Activated CD4-positive, alpha-beta T cell treated with anti-CD3 and anti-CD28 coated beads, Interleukin-2, amount 50 U/mL, for 4 hours (primary cell): ENCODE measurements at regions not wholly inside any gene's neighbourhood (a gene's known extent, or its start where the extent isn't known, plus 50 kb on each side); places are given as distances from the start of the nearest gene placed in this dataset.
A peak's percentile ranks its signal among the peaks of the same experiment; 100 is the strongest.
"Not testable (repeated sequence)": the region's sequence is repeated elsewhere in the genome, so short reads cannot be mapped to it uniquely, and the experiment has no call there.

Source experiments
- DNase-seq, 2 experiments: peaks; one replicate each; pipeline ENCODE4 v3.0.0-alpha.2; 2020

GRCh38 chr3:48101301-48101650 is 85.1 kb upstream of the MAP4 start:
- not testable (repeated sequence) for DNase-seq

DNA sequence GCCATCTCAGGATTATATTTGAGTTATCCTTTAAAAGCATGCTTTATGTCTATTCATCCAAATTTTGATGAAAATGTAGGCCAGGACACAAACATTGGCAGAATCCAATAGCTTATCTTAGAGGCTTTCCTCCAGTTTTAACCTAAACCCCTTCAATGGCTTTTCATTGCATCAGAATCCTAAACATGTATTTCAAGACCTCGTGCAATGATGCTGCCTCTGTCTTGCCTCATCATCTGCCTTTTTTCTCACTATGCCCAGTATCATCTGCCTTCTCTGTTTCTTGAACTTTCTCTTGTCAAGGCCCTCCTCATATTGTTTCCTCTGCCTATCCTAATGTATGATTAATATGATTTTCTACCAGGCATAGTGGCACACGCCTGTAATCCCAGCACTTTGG is 76.1 kb upstream of the MAP4 start:
- DNase-seq, result no peak

GRCh38 chr3:48090166-48090939 is 74.1 kb upstream of the MAP4 start:
- no peak for DNase-seq

DNA sequence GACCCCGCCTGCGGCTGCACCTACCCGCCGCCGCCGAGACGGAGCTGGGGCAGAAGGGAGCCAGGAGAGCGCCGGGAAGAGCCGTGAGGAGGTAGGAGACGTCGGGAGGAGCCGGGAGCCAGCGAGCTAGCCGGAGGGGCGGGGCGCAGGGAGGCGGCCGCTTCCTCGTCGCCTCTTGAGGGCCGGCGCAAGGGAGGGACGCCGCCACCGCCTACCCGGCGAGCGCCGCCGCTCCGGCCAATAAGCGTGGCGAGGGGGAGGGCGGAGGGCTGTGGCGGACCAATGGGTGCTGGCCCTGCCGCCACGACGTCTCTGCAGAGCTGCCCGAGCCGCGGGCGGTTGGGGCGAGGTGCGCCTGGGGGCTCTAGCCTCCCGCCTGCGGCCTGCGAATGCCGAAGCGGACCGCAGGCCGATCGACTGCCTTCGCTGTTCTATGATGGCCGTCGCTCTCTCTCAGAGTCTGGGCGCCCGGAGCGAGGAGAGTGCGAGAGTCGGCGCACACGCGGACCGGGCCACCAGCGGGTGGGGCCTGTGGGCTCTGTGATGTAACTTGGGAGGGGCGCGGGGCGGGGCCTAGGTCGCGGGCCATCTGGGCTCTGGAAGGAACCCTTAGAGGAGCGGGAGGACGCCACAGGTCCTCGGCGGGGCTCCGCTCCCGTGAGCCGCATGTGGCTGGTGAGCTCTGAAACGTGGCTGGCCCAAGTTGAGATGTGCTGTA is 72.7 kb upstream of the MAP4 start:
- peak; percentile 92 to 94 for DNase-seq

DNA sequence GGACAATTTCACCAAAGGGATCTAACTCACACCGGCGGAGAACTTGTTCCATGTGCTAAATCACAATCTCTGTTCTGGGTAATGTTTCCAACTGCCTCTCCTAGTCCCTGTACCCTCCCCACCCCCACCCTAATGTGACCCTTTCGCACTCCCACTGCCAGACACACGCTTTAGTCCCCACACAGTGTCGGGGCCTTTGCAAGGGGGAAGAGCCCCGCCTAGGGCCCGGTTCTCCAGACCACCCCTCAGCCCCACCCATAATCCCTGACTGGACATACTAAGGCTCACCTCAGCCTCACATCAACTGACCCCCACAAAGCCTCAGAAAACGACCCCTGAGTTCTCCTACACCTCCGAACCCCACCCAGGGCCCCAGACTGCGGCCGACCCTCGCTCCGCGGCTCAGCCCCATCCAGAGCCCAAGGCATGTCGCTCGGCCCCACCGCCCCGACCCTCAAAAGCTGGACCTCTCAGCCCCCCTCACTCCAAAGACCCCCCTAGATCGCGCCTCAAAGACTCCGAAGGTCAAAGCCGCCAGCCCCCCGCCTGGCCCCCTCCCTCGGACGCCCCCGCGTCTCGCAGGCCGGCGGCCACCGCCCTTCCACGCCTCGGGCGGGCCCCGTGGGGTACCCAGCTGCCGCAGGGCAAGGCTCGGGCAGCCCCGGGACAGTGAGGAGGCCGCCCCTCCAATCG is 72.0 kb upstream of the MAP4 start:
- DNase-seq, result no peak

DNA sequence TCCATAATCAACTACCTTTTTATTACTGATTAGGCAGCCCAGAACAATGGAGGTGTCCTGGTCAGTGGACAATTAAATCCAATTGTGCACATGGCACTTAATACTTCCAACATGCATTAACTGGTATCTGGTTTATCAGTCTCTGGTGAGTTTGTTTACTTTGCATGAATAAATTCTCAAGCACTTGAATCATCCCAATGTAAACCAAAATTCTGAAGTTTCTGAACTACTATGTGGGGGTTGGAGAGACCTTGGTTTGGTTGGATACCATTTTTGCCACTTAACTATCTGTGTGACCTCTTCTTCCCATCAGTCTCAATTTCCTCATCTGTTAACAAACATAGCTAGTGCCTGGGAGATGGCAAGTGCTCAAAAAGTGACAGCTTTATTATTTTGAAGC is 70.5 kb upstream of the MAP4 start:
- no peak for DNase-seq

- DNase-seq, result no peak
Observed at GRCh38 chr3:48084929-48085328, 68.7 kb upstream of the MAP4 start.

DNA sequence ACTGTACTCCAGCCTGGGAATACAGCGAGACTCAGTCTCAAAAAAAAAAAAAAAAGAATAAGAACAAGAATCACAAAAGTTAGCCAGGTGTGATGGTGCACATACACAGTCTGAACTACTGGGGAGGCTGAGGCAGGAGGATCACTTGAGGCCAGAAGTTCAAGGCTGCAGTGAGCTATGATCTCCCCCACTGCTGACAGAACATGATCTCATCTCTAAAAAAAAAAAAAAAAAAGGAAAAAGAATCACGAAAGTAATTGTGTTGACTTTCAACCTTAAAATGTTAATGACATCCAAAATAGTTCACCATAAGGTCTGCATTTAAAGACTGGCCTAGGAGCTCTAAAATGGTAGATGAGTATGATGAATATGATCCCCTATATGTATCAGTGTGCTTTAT is 68.0 kb upstream of the MAP4 start:
- DNase-seq, result no peak

DNA sequence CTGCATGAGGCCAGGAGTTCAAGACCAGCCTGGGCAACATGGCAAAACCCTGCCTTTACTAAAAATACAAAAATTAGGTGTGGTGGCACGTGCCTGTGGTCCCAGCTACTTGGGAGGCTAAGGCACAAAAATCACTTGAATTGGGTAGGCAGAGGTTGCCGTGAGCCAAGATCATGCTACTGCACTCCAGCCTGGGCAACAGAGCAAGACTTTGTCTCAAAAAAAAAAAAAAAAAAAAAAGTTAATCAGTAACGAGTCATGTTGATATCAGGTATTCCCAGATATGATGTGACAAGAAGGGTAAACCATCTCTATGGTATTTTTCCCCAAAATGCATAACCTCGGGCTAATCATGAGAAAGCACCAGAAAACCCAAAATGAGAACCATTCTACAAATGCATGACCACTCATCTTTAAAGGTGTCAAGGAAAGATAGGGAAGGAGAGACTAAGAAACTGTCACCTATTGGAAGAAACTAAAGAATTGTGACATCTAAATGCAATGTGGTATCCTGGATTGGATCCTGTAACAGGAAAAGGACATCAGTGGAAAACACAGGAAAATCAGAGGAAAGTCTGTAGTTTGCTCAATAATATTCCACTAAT is 66.5 kb upstream of the MAP4 start:
- no peak for DNase-seq

DNA sequence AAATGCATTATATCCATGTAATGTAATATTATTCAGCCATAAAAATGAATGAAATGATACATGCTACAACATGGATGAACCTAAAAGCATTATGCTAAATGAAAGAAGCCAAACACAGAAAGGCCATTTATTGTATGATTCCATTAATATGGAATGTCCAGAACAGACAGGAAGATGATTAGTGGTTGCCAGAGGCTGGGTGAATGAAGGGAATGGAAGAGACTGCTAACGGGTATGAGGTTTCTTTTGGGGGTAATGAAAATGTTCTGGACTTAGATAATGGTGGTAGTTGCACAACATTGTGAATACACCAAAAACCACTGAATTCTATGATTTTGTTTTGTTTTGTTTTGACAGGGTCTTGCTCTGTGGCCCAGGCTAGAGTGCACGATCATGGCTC is 61.6 kb upstream of the MAP4 start:
- DNase-seq, result no peak

GRCh38 chr3:48070030-48070429 is 53.8 kb upstream of the MAP4 start:
- no peak for DNase-seq

- no peak for DNase-seq
Observed at GRCh38 chr3:48069339-48069738, 53.1 kb upstream of the MAP4 start.

GRCh38 chr3:48068886-48069285 is 52.7 kb upstream of the MAP4 start:
- no peak for DNase-seq

GRCh38 chr3:48068320-48068719 is 52.1 kb upstream of the MAP4 start:
- not testable (repeated sequence) for DNase-seq

DNA sequence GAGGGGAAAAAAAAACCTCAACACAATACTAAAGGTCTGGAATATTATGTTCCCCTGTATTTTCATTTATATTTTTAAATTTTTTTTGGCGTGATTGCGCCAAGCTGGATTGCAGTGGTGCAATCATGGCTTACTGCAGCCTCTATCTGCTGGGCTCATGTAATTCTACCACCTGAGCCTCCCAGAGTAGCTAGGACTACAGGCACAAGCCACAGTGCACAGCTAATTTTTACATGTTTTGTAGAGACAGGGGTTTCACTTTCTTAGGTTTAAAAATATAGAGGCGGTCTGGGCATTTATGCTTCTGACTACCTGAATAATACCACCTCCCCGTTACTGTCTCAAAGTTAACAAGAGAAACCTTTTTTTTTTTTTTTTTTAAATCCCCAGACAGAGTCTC is 51.1 kb upstream of the MAP4 start:
- no peak for DNase-seq
